ENCODE measurements at regions not wholly inside any gene's neighbourhood (a gene's known extent, or its start where the extent isn't known, plus 50 kb on each side); places are given as distances from the start of the nearest gene placed in this dataset.

- TF ChIP-seq SMC3 (IDR thresholded peaks at IDR 0.05; ENCODE audit: low read depth, low read length) = no peak
- TF ChIP-seq POLR2A (IDR thresholded peaks at IDR 0.05; ENCODE audit: low read depth, low read length) = no peak
- no peak for TF ChIP-seq CTCF (conservative IDR thresholded peaks at IDR 0.05; ENCODE audit: low read depth, low read length)
- TF ChIP-seq ELK1 (IDR thresholded peaks at IDR 0.05; ENCODE audit: borderline replicate concordance, low read depth, low read length) = no peak
- TF ChIP-seq RFX5 (IDR thresholded peaks at IDR 0.05; ENCODE audit: low read depth, low read length) = no peak
- no peak for TF ChIP-seq NFE2L2 (IDR thresholded peaks at IDR 0.05; ENCODE audit: low read depth, low read length)
- TF ChIP-seq CEBPB (IDR thresholded peaks at IDR 0.05; ENCODE audit: low read depth, low read length) = no peak
- no peak for TF ChIP-seq RAD21 (IDR thresholded peaks at IDR 0.05; ENCODE audit: low read length)
- TF ChIP-seq BHLHE40 (IDR thresholded peaks at IDR 0.05; ENCODE audit: low read depth, low read length) = no peak
- TF ChIP-seq MAFK (IDR thresholded peaks at IDR 0.05; ENCODE audit: low read depth, low read length) = no peak
- no peak for TF ChIP-seq MXI1 (IDR thresholded peaks at IDR 0.05; ENCODE audit: borderline replicate concordance, low read depth, low read length)
Measured at GRCh38 chr5:37962389-37962788, 122.5 kb upstream of the GDNF start.
